ENCODE measurements at regions not wholly inside any gene's neighbourhood (a gene's known extent, or its start where the extent isn't known, plus 50 kb on each side); places are given as distances from the start of the nearest gene placed in this dataset.

DNA sequence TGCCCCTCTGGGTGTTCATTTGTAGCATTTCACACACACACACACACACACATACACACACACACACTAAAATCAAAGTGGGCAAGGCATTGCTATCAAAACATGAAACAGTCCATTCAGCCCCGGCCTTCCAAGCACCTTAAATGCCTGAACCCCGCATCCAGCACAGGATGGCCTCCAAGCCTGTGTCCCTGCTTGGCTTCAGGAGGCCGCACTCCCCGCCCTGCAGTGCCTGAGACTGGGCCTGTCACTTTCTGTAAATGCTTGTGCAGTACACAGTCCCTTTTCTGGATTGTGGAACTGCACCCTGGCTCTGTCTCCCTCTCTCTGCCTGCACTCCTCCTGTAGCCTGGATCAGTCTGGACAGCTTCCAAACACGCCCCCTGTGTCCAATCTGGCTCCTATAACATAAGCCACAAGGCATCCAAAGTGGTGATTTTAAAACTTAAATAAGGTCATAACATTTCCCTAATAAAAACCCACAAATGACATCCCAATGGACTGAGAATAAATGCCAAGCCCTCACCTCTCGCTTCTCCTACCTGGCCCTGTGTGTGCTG, 972.2 kb upstream of the TMEM132C start:
- no peak for DNase-seq (ENCODE audit: low read depth in 2 of 2, low spot score in 1 of 2)

DNA sequence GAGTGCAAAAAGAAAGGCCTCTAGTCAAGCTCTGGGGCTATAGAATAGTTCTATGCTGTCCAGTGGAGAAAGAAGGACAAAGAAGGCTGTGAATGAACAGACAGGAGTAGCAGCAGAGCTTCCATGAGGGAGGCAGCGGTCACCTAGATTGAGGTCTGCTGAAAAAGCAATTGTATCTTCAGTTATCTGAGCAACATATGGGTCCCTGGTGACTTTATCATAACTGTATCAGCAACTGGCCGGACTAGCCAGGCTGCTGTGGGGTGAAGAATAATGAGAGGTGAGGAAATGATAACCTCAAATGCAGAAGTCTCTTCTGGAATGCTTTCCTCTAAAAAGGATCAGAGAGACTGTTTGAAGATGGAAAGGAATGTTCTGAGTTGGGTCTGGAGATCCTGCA, 971.3 kb upstream of the TMEM132C start:
- DNase-seq (ENCODE audit: low read depth in 2 of 2, low spot score in 1 of 2): no peak

DNA sequence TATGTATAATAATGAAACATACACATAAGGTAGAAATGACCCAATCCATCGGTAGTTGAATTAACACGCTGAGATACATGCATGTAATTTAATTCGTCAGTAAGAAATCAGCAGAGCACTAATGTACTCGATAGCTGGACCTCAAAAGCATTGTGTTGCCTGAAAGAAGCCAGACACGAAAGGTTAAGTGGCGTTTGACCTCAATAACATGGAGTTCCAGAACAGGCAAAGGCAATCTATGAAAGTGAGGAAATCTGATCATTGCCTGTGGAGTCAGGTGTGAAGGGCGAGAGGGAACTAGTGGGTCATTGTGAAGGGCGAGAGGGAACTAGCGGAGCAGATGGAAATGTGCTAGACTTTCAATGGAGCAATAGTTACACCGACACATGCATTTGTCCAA, 970.4 kb upstream of the TMEM132C start:
- no peak for DNase-seq (ENCODE audit: low read depth in 2 of 2, low spot score in 1 of 2)

- DNase-seq (ENCODE audit: low read depth in 2 of 2, low spot score in 1 of 2): no peak
Measured at GRCh38 chr12:127297327-127297726, 969.6 kb upstream of the TMEM132C start.

- DNase-seq (ENCODE audit: low read depth in 2 of 2, low spot score in 1 of 2): no peak
Measured at GRCh38 chr12:127300075-127300474, 966.9 kb upstream of the TMEM132C start.

DNA sequence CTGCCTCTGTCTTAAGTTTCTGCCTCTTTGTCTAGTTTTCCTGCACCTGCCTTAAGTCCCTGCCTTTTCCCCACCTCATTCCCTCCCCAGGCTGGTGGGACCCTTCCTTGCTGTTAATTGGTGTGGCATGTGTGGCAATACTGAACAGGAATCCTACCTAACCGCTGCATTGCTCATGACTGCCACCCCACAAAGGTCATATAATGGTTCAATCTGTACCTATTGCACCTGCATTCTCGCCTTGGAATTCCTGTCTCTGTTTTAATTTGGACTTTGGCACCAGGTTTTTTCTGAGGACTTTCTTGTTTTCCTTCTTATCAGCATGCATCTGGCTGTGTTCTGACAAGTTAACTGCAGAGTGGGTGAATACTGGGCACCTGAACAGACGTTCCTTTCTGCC, 966.2 kb upstream of the TMEM132C start:
- no peak for DNase-seq (ENCODE audit: low read depth in 2 of 2, low spot score in 1 of 2)

DNA sequence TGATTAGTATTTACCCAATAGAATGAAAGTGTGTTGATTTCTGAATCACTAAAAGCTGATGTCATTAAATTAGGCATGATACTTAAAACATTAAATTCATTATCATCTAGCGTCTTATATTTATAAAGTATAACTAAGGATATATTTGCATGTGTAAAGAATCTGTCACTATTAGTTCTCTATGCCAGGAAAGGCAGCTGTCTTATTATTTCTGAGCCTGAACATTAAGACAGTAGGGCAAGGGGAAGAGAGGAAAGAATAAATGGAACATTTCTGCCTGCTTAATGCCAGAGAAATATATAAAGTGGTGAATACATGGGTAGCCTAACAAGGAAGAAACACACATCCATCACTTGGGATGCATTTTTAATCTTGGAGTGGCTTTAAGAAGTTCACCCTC, 965.1 kb upstream of the TMEM132C start:
- no peak for DNase-seq (ENCODE audit: low read depth in 2 of 2, low spot score in 1 of 2)

GRCh38 chr12:127304751-127305725, 961.9 kb upstream of the TMEM132C start:
- no peak for DNase-seq (ENCODE audit: low read depth in 2 of 2, low spot score in 1 of 2)

DNA sequence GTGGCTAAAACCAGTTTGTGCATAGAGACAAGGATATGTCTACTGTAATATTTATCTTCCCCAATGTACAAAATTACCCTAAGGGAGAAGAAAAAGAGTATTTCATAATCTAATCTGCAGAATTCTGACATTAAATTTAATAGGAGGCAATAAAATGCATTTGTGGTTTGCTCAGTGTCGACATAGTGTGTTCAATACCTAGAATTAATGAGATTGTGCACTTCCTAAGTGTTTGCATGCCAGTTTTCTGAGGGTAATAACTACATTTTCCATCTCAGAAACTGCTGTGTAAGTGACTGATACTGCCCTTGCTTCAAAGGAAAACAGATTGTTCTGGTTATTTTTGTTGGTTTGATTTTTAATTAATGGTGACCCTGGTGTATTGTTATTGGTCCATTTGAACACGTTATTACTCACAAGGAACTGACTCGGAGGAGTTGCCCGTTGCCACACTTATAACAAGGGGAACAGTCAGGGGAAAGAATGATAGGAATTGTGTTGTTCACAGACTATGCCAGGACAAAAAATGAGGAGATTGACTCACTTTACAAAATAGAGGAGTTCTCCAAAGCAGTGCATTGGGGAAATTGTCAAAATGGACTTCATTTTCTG, 960.3 kb upstream of the TMEM132C start:
- DNase-seq (ENCODE audit: low read depth in 2 of 2, low spot score in 1 of 2): no peak

- no peak for DNase-seq (ENCODE audit: low read depth in 2 of 2, low spot score in 1 of 2)
Measured at GRCh38 chr12:127307528-127307927, 959.4 kb upstream of the TMEM132C start.

DNA sequence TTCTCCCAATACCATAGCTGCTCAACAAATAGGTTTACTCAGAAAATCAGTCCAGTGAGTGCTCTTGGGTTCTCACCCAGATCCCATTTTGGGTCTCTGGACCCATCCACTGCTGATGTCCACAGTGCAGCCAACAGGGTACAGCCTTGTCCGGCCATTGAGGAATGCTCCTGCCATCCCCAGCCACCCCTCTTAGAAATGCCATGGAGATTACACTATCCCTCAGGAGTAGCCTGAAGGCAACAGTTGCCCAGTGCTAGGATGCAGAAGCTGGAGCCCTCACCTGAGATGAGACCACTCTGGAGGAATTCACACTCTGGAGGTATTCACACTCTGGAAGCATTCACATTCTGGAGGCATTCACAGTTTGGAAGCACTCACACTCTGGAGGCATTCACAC, 958.8 kb upstream of the TMEM132C start:
- DNase-seq (ENCODE audit: low read depth in 2 of 2, low spot score in 1 of 2): no peak

DNA sequence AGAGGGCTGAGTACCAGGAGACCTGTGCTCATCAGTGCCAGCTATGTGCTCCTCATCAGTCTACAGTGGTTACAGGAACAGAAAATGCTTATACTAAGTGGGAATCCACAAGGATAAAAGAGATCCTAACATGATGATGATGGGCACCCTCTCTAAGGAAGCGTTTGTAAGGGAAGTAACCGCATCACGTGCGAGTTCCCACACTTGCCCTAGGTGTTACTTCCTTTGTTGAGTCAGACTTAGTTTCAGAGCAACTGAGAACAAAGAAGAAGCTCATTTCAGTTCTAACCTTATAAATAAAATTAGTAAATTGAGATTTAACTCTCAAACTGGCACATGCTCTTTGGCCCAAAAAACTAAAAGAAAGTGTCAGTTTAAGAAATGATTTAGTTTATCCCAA, 956.4 kb upstream of the TMEM132C start:
- no peak for DNase-seq (ENCODE audit: low read depth in 2 of 2, low spot score in 1 of 2)

DNA sequence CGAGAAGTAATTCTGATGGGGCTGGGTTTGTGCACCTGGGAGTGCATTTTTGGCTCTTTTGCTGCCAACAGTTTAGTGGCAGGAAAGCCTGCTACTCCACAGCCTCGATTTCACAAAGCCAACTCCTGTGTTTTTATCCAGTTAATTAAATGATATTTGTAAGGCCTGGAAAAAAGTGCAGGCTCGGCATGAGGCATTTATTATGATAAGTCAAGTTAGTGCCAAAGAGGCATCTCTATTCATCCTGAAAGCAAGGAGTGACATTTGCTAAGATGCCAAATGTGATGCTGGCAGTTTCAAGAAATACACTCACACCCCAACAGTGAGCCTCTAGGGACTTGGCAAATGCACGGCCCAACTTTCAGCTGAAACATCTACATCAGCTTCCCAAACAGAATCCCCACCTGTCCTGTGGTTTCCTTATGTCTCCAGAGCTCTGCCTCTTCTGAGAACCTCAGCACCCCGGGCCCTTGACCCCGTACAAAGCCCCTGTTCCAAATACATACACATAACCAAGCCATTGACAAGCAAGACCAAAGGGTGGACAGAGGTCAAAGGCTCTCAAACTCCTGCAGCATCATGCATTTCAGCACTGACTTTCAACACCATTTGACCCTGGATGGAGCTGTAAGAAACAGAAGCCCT, 955.1 kb upstream of the TMEM132C start:
- DNase-seq (ENCODE audit: low read depth in 2 of 2, low spot score in 1 of 2): no peak

DNA sequence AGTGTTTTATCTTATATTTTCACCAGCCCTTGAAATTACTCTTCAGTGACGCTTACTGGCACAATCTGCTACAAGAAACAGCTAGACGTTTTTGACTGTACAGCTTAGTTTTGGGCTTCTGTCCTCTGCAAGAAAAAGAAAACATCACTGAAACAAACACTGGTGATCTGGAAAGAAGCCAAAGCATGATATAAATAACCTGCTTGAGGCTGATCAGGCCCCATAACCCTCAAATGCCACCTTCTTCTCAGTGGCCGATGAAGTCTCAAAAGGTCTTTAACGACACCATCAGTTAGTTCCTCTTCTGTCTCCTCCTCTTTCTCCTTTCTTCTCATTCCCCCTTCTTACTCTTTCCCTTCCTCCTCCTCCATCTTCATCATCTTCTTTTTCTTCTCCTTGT, 942.3 kb upstream of the TMEM132C start:
- no peak for DNase-seq (ENCODE audit: low read depth in 2 of 2, low spot score in 1 of 2)

GRCh38 chr12:127327986-127328385, 939.0 kb upstream of the TMEM132C start:
- DNase-seq (ENCODE audit: low read depth in 2 of 2, low spot score in 1 of 2): no peak

- DNase-seq (ENCODE audit: low read depth in 2 of 2, low spot score in 1 of 2): no peak
Measured at GRCh38 chr12:127328867-127329266, 938.1 kb upstream of the TMEM132C start.

GRCh38 chr12:127334365-127334764, 932.6 kb upstream of the TMEM132C start:
- no peak for DNase-seq (ENCODE audit: low read depth in 2 of 2, low spot score in 1 of 2)

DNA sequence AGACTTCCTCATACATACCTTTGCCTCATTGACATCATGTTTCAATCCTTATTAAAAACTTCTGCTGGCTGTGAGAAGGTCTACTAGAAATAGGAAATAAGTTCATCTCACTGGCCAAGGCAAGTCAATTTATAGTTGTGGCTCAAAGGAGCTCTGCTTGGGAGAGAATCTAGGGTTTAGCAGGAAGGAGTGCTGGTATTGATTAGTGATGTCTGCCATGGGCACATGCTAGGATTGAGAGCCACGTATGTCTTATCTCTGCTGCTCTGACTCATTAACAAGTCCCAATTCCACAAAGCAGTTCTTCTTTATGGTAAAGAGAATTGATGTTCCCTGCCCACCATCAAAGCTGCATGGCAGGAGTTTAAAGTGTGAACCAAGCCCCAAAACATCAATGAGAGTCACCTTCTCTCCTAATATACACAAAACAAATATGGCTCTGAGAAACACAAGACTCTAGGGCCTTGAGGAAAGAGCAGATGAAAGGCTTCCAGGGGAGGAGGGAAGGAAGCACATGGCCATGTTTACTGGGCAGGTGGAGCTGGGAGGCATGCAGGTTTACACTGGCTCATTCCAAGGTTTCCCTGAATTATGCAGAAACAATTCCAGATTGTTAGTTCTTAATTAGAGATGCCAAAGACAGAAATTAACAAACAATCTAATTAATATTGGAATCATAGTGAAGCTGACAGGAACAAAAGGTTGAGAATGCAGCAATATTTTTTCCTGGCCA, 931.9 kb upstream of the TMEM132C start:
- DNase-seq (ENCODE audit: low read depth in 2 of 2, low spot score in 1 of 2): no peak

DNA sequence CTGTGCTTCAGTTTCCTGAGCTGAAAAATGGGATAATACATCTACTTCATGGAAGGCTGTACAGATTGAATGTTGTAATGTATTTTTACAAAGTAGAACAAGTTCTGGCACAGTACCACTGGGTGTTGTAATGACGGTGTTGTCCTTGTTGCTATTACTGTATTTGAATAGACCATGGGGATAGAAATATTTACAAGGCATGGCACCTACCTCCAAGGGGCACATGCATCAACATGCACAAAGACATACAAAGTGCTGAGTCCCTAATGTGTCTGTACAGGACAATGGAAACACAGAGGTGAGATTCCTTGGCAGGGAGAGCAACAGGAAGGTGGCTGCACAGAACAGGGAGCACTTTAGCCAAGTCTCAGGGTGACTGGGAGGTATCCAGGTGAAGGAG, 930.6 kb upstream of the TMEM132C start:
- no peak for DNase-seq (ENCODE audit: low read depth in 2 of 2, low spot score in 1 of 2)

- no peak for DNase-seq (ENCODE audit: low read depth in 2 of 2, low spot score in 1 of 2)
Measured at GRCh38 chr12:127339065-127339464, 927.9 kb upstream of the TMEM132C start.

GRCh38 chr12:127340381-127340780, 926.6 kb upstream of the TMEM132C start:
- no peak for DNase-seq (ENCODE audit: low read depth in 2 of 2, low spot score in 1 of 2)
